GM12878 (cell line): ENCODE measurements at regions not wholly inside any gene's neighbourhood (a gene's known extent, or its start where the extent isn't known, plus 50 kb on each side); places are given as distances from the start of the nearest gene placed in this dataset.

Source experiments
- ATAC-seq: fragments of 200-7000 bp; cut with Tn5 transposase; 3 replicates; pipeline ENCODE4 v1.9.1; 2020; ENCODE audit warnings: mild to moderate bottlenecking, moderate library complexity
- BruUV-seq: library from RNA; stranded (reverse); fragments of 400-500 nt; replicated peaks from 2 replicates; lab custom pipeline; 2021; lab: Mats Ljungman, UMichigan
- CTCF ChIA-PET: fragments of 300-600 bp; sonication (Branson Sonifier 250); formaldehyde crosslinking; extraction: SDS; loops from one replicate; lab custom pipeline; 2021; ENCODE audit warnings: inconsistent platforms; lab: Yijun Ruan, JAX
- POLR2A ChIA-PET: fragments of 350-600 bp; formaldehyde crosslinking; extraction: SDS; loops from one replicate; lab custom pipeline; 2021; ENCODE audit warnings: inconsistent platforms; lab: Charles Lee
- RAD21 ChIA-PET: fragments of 300-600 bp; sonication (Branson Sonifier 250); formaldehyde crosslinking; loops from one replicate; lab custom pipeline; 2023; ENCODE audit warnings: antibody characterized with exemption; ENCODE audit not compliant: unreplicated experiment; lab: Charles Lee
- SMC1A ChIA-PET: fragments of 300-600 bp; sonication (Branson Sonifier 250); formaldehyde crosslinking; loops from one replicate; lab custom pipeline; 2023; ENCODE audit not compliant: unreplicated experiment, uncharacterized antibody; lab: Charles Lee
- DNase-seq: peaks from one replicate; pipeline ENCODE4 v3.0.0-alpha.2; 2011; ENCODE audit warnings: low read depth, low spot score
- FAIRE-seq: peaks from 3 replicates; lab custom pipeline; 2011; peaks lifted over from hg19 to GRCh38; lab: Jason Lieb, UNC
- H2AFZ ChIP-seq: 2 replicates; pipeline ENCODE4 v1.6.0; 2011; ENCODE audit warnings: low read depth, low read length, control low read depth; ENCODE audit not compliant: control insufficient read depth
- H3K27ac ChIP-seq: 2 replicates; pipeline ENCODE4 v1.5.1; 2011; ENCODE audit warnings: control low read depth; ENCODE audit not compliant: control insufficient read depth, insufficient read depth
- H3K27me3 ChIP-seq, 2 experiments: replicated peaks in 1 of 2; 2 replicates each; pipeline versions ENCODE4 v1.6.0 to v1.6.1; 2011; ENCODE audit warnings: low read length in 1 of 2; ENCODE audit not compliant: control insufficient read depth in 2 of 2, insufficient read depth in 2 of 2
- H3K36me3 ChIP-seq, 2 experiments: 2 replicates each; pipeline ENCODE4 v1.5.1; 2011; ENCODE audit warnings: low read length in 1 of 2; ENCODE audit not compliant: control insufficient read depth in 2 of 2, insufficient read depth in 2 of 2
- H3K4me1 ChIP-seq: 2 replicates; pipeline ENCODE4 v1.6.1; 2011; ENCODE audit warnings: mild to moderate bottlenecking, low read length, moderate library complexity, mixed read lengths; ENCODE audit not compliant: control insufficient read depth, insufficient read depth
- H3K4me2 ChIP-seq: 2 replicates; pipeline ENCODE4 v1.6.0; 2011; ENCODE audit warnings: control low read depth; ENCODE audit not compliant: control insufficient read depth, insufficient read depth
- H3K4me3 ChIP-seq: fragments of 200-600 bp; sonication (generic); 2 replicates; pipeline ENCODE4 v1.5.1; 2016
- H3K79me2 ChIP-seq: 2 replicates; pipeline ENCODE4 v1.6.0; 2011; ENCODE audit warnings: low read length; ENCODE audit not compliant: control insufficient read depth, insufficient read depth
- H3K9ac ChIP-seq: 2 replicates; pipeline ENCODE4 v1.8.0; 2011; ENCODE audit warnings: low read length, control low read depth, mixed read lengths; ENCODE audit not compliant: control insufficient read depth, insufficient read depth
- H3K9me3 ChIP-seq: replicated peaks from 3 replicates; pipeline ENCODE4 v1.5.1; 2011; ENCODE audit warnings: mild to moderate bottlenecking, low read length; ENCODE audit not compliant: control insufficient read depth, insufficient read depth
- H4K20me1 ChIP-seq: 2 replicates; pipeline ENCODE4 v1.6.0; 2011; ENCODE audit not compliant: control insufficient read depth, insufficient read depth
- CBFB ChIP-seq: IDR thresholded peaks from 2 replicates; pipeline ENCODE4 v1.6.1; 2016; ENCODE audit warnings: antibody characterized with exemption, low read depth
- CBX5 ChIP-seq: sonication (generic); IDR thresholded peaks from 2 replicates; pipeline ENCODE4 v1.6.1; 2016; ENCODE audit warnings: low read depth, moderate library complexity, mild to moderate bottlenecking, inconsistent platforms
- HDGF ChIP-seq: fragments of 450-650 bp; IDR thresholded peaks from 2 replicates; pipeline ENCODE4 v1.6.1; 2016; ENCODE audit warnings: antibody characterized with exemption
- KLF5 ChIP-seq: fragments of 450-650 bp; IDR thresholded peaks from 2 replicates; pipeline ENCODE4 v1.6.1; 2014; ENCODE audit warnings: mild to moderate bottlenecking; ENCODE audit not compliant: partially characterized antibody
- MEF2B ChIP-seq: fragments of 450-650 bp; IDR thresholded peaks from 2 replicates; pipeline ENCODE4 v1.6.1; 2018; ENCODE audit warnings: mild to moderate bottlenecking, moderate library complexity; ENCODE audit not compliant: partially characterized antibody, poor library complexity, severe bottlenecking
- NBN ChIP-seq: fragments of 450-650 bp; IDR thresholded peaks from 2 replicates; pipeline ENCODE4 v1.6.1; 2016
- PRDM15 ChIP-seq: fragments of 450-650 bp; formaldehyde crosslinking; IDR thresholded peaks from 2 replicates; pipeline ENCODE4 v1.4.0; 2020; ENCODE audit warnings: mild to moderate bottlenecking, moderate library complexity
- RAD51 ChIP-seq: fragments of 450-650 bp; IDR thresholded peaks from 2 replicates; pipeline ENCODE4 v1.6.1; 2016; ENCODE audit warnings: moderate library complexity, mild to moderate bottlenecking, inconsistent platforms
- SMARCA5 ChIP-seq: fragments of 450-650 bp; IDR thresholded peaks from 2 replicates; pipeline ENCODE4 v1.6.1; 2017; ENCODE audit warnings: mild to moderate bottlenecking
- TARDBP ChIP-seq: IDR thresholded peaks from 2 replicates; pipeline ENCODE4 v1.6.1; 2016; ENCODE audit warnings: borderline replicate concordance
- TCF7 ChIP-seq: IDR thresholded peaks from 2 replicates; pipeline ENCODE4 v1.6.1; 2014; ENCODE audit warnings: antibody characterized with exemption, borderline replicate concordance
- ZBTB4 ChIP-seq: fragments of 450-650 bp; formaldehyde crosslinking; IDR thresholded peaks from 2 replicates; pipeline ENCODE4 v1.4.0; 2022; ENCODE audit warnings: mild to moderate bottlenecking, moderate library complexity
- WGBS: methylation state at CpG from one replicate; pipeline ENCODE4 v1.1.6; 2016; ENCODE audit warnings: low lambda C conversion rate; ENCODE audit not compliant: insufficient replicate concordance, insufficient coverage; ENCODE audit errors: missing lambda C conversion rate; 5-methylcytosine and 5-hydroxymethylcytosine counted together
- in situ Hi-C: fragments of 300-500 bp; cut with MboI; formaldehyde crosslinking; loops from 9 replicates; pipeline ENCODE4 v1.14.3; 2018; ENCODE audit warnings: mixed read lengths
- intact Hi-C: fragments of 100-400 bp; cut with micrococcal nuclease; formaldehyde crosslinking; loops from one replicate; pipeline ENCODE4 v1.14.2; 2022; ENCODE audit not compliant: unreplicated experiment

- no peak for TF ChIP-seq ZBTB4 (CRISPR knock-in tag)
- TF ChIP-seq TCF7, result no peak
- TF ChIP-seq CBX5, result no peak
- no peak for TF ChIP-seq KLF5
Observed at GRCh38 chr13:94967183-94968039, 255.1 kb upstream of the SOX21 start (continued).

- Histone ChIP-seq H2AFZ (no peak overlapping the region), H3K4me3 (no peak overlapping the region), H3K9ac (no peak overlapping the region), H3K27ac (no peak overlapping the region), H3K36me3 (no peaks in the 10 kb centered on the region), H3K4me1 (no peaks in the 10 kb centered on the region), H3K79me2 (no peaks in the 10 kb centered on the region), H4K20me1 (no peaks in the 10 kb centered on the region), H3K4me2 (no peak overlapping the region), H3K27me3 (peaks cover 0 to 14% of the 10 kb centered on the region in 2 experiments; a peak in 2 of 4 replicates), H3K9me3 (no peaks in the 10 kb centered on the region)
- intact Hi-C loops, result no loop called here
- CTCF ChIA-PET, result no interaction called here
- in situ Hi-C loops, result no loop called here
- SMC1A ChIA-PET, result interaction anchor here (0.8 to 1.0 kb wide), 2 partner anchors 8 to 22 kb away, joined by 3 to 4 read pairs; no protein-coding TSS in a partner anchor
- FAIRE-seq, result no peak
- RAD21 ChIA-PET, result no interaction called here
- no peak for DNase-seq
- WGBS, result 12% methylated on average over 3 of the region's 3 CpGs
- POLR2A ChIA-PET, result no interaction called here
- no peak for ATAC-seq
- no TSS peak for BruUV-seq
- TF ChIP-seq PRDM15 (no peak), TARDBP (no peak), NBN (no peak), SMARCA5 (no peak), CBFB (no peak), MEF2B (no peak), RAD51 (no peak), HDGF (no peak)
Observed at GRCh38 chr13:94966422-94966955, 254.1 kb upstream of the SOX21 start.
